Panc1 (cell line): ENCODE measurements at regions not wholly inside any gene's neighbourhood (a gene's known extent, or its start where the extent isn't known, plus 50 kb on each side); places are given as distances from the start of the nearest gene placed in this dataset.

Source experiments
- POLR2AphosphoS5 ChIP-seq: IDR thresholded peaks from 2 replicates; pipeline ENCODE4 v1.6.1; 2012; ENCODE audit warnings: mild to moderate bottlenecking, low read depth, low read length, moderate library complexity
- SIN3A ChIP-seq: IDR thresholded peaks from 2 replicates; pipeline ENCODE4 v1.6.1; 2012; ENCODE audit warnings: low read depth, mild to moderate bottlenecking, low read length, moderate library complexity, borderline replicate concordance; ENCODE audit not compliant: insufficient read depth
- TCF7L2 ChIP-seq: IDR thresholded peaks from 2 replicates; pipeline ENCODE4 v1.6.1; 2011; ENCODE audit warnings: mild to moderate bottlenecking, low read depth, low read length, inconsistent platforms
- TF ChIP-seq, protein P1 (sequence below): fragments of 450-650 bp; IDR thresholded peaks from 2 replicates; pipeline ENCODE4 v1.5.1; 2017; ENCODE audit warnings: mild to moderate bottlenecking
- TF ChIP-seq, protein P2 (sequence below), 2 experiments: IDR thresholded peaks; 2 replicates each; pipeline ENCODE4 v1.6.1; 2011 to 2012; ENCODE audit warnings: low read depth in 2 of 2, control low read depth in 1 of 2, low read length in 1 of 2, mild to moderate bottlenecking in 1 of 2, moderate library complexity in 1 of 2; ENCODE audit not compliant: insufficient read depth in 1 of 2

DNA sequence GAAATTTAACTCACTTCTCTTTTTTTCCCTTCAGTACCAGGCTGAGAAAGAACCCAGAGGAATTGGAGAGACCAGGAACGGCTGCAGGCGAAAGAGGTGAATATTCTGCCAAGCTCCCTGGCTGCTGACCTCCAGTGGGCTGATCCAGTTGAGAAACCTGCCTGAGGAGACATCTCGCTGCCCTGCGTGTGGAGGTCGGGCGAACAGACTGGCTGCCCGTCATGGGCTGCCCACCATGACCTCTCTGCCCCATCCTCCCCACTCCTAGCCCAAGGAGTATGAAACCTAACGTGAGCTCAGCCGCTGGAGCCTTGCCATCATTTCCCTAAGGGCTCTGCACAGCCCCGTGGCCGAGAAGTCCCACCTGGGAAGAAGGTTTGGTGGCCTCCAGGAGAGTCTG is 148.8 kb upstream of the SALL3 start:
- TF ChIP-seq SIN3A (no peak), POLR2AphosphoS5 (no peak), TCF7L2 (no peak)
- TF ChIP-seq, protein P1, sequence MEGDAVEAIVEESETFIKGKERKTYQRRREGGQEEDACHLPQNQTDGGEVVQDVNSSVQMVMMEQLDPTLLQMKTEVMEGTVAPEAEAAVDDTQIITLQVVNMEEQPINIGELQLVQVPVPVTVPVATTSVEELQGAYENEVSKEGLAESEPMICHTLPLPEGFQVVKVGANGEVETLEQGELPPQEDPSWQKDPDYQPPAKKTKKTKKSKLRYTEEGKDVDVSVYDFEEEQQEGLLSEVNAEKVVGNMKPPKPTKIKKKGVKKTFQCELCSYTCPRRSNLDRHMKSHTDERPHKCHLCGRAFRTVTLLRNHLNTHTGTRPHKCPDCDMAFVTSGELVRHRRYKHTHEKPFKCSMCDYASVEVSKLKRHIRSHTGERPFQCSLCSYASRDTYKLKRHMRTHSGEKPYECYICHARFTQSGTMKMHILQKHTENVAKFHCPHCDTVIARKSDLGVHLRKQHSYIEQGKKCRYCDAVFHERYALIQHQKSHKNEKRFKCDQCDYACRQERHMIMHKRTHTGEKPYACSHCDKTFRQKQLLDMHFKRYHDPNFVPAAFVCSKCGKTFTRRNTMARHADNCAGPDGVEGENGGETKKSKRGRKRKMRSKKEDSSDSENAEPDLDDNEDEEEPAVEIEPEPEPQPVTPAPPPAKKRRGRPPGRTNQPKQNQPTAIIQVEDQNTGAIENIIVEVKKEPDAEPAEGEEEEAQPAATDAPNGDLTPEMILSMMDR = no peak
- TF ChIP-seq, protein P2, sequence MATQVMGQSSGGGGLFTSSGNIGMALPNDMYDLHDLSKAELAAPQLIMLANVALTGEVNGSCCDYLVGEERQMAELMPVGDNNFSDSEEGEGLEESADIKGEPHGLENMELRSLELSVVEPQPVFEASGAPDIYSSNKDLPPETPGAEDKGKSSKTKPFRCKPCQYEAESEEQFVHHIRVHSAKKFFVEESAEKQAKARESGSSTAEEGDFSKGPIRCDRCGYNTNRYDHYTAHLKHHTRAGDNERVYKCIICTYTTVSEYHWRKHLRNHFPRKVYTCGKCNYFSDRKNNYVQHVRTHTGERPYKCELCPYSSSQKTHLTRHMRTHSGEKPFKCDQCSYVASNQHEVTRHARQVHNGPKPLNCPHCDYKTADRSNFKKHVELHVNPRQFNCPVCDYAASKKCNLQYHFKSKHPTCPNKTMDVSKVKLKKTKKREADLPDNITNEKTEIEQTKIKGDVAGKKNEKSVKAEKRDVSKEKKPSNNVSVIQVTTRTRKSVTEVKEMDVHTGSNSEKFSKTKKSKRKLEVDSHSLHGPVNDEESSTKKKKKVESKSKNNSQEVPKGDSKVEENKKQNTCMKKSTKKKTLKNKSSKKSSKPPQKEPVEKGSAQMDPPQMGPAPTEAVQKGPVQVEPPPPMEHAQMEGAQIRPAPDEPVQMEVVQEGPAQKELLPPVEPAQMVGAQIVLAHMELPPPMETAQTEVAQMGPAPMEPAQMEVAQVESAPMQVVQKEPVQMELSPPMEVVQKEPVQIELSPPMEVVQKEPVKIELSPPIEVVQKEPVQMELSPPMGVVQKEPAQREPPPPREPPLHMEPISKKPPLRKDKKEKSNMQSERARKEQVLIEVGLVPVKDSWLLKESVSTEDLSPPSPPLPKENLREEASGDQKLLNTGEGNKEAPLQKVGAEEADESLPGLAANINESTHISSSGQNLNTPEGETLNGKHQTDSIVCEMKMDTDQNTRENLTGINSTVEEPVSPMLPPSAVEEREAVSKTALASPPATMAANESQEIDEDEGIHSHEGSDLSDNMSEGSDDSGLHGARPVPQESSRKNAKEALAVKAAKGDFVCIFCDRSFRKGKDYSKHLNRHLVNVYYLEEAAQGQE (IDR thresholded peaks at IDR 0.05; ENCODE audit: insufficient read depth in 1 of 2, low read depth in 2 of 2, low read length in 1 of 2) = no peak
